AG20443 (cell line): ENCODE measurements at regions not wholly inside any gene's neighbourhood (a gene's known extent, or its start where the extent isn't known, plus 50 kb on each side); places are given as distances from the start of the nearest gene placed in this dataset.

Source experiments
- DNase-seq: peaks from one replicate; pipeline ENCODE4 v3.0.0; 2012; ENCODE audit warnings: low spot score, mixed read lengths

GRCh38 chr4:79023799-79024770 is 84.8 kb upstream of the PAQR3 start:
- DNase-seq = no peak

GRCh38 chr4:79022529-79022928 is 83.3 kb upstream of the PAQR3 start:
- DNase-seq = no peak

- no peak for DNase-seq
These were observed 78.2 kb upstream of the PAQR3 start for GRCh38 chr4:79017481-79017880.

- DNase-seq = no peak
These were observed 77.6 kb upstream of the PAQR3 start for GRCh38 chr4:79016878-79017277.

- DNase-seq = no peak
These were observed 76.2 kb upstream of the PAQR3 start for GRCh38 chr4:79015411-79015810.

GRCh38 chr4:79014230-79014629 is 75.0 kb upstream of the PAQR3 start:
- DNase-seq = no peak

GRCh38 chr4:79013756-79014155 is 74.5 kb upstream of the PAQR3 start:
- no peak for DNase-seq

- DNase-seq = no peak
These were observed 51.9 kb upstream of the PAQR3 start for GRCh38 chr4:78990938-78991810.

GRCh38 chr4:78989697-78990270 is 50.5 kb upstream of the PAQR3 start:
- no peak for DNase-seq
